GM12878 (cell line): ENCODE measurements at regions not wholly inside any gene's neighbourhood (a gene's known extent, or its start where the extent isn't known, plus 50 kb on each side); places are given as distances from the start of the nearest gene placed in this dataset.

ENCODE experiments used
- ATAC-seq: fragments of 200-7000 bp; cut with Tn5 transposase; 3 replicates; pipeline ENCODE4 v1.9.1; 2020; ENCODE audit warnings: mild to moderate bottlenecking, moderate library complexity
- BruUV-seq: library from RNA; stranded (reverse); fragments of 400-500 nt; replicated peaks from 2 replicates; lab custom pipeline; 2021; lab: Mats Ljungman, UMichigan
- CTCF ChIA-PET: fragments of 300-600 bp; sonication (Branson Sonifier 250); formaldehyde crosslinking; extraction: SDS; loops from one replicate; lab custom pipeline; 2021; ENCODE audit warnings: inconsistent platforms; lab: Yijun Ruan, JAX
- POLR2A ChIA-PET: fragments of 350-600 bp; formaldehyde crosslinking; extraction: SDS; loops from one replicate; lab custom pipeline; 2021; ENCODE audit warnings: inconsistent platforms; lab: Charles Lee
- RAD21 ChIA-PET: fragments of 300-600 bp; sonication (Branson Sonifier 250); formaldehyde crosslinking; loops from one replicate; lab custom pipeline; 2023; ENCODE audit warnings: antibody characterized with exemption; ENCODE audit not compliant: unreplicated experiment; lab: Charles Lee
- SMC1A ChIA-PET: fragments of 300-600 bp; sonication (Branson Sonifier 250); formaldehyde crosslinking; loops from one replicate; lab custom pipeline; 2023; ENCODE audit not compliant: unreplicated experiment, uncharacterized antibody; lab: Charles Lee
- DNase-seq: peaks from one replicate; pipeline ENCODE4 v3.0.0-alpha.2; 2011; ENCODE audit warnings: low read depth, low spot score
- FAIRE-seq: peaks from 3 replicates; lab custom pipeline; 2011; peaks lifted over from hg19 to GRCh38; lab: Jason Lieb, UNC
- H2AFZ ChIP-seq: 2 replicates; pipeline ENCODE4 v1.6.0; 2011; ENCODE audit warnings: low read depth, low read length, control low read depth; ENCODE audit not compliant: control insufficient read depth
- H3K27ac ChIP-seq: 2 replicates; pipeline ENCODE4 v1.5.1; 2011; ENCODE audit warnings: control low read depth; ENCODE audit not compliant: control insufficient read depth, insufficient read depth
- H3K27me3 ChIP-seq, 2 experiments: replicated peaks in 1 of 2; 2 replicates each; pipeline versions ENCODE4 v1.6.0 to v1.6.1; 2011; ENCODE audit warnings: low read length in 1 of 2; ENCODE audit not compliant: control insufficient read depth in 2 of 2, insufficient read depth in 2 of 2
- H3K36me3 ChIP-seq, 2 experiments: 2 replicates each; pipeline ENCODE4 v1.5.1; 2011; ENCODE audit warnings: low read length in 1 of 2; ENCODE audit not compliant: control insufficient read depth in 2 of 2, insufficient read depth in 2 of 2
- H3K4me1 ChIP-seq: 2 replicates; pipeline ENCODE4 v1.6.1; 2011; ENCODE audit warnings: mild to moderate bottlenecking, low read length, moderate library complexity, mixed read lengths; ENCODE audit not compliant: control insufficient read depth, insufficient read depth
- H3K4me2 ChIP-seq: 2 replicates; pipeline ENCODE4 v1.6.0; 2011; ENCODE audit warnings: control low read depth; ENCODE audit not compliant: control insufficient read depth, insufficient read depth
- H3K4me3 ChIP-seq: fragments of 200-600 bp; sonication (generic); 2 replicates; pipeline ENCODE4 v1.5.1; 2016
- H3K79me2 ChIP-seq: 2 replicates; pipeline ENCODE4 v1.6.0; 2011; ENCODE audit warnings: low read length; ENCODE audit not compliant: control insufficient read depth, insufficient read depth
- H3K9ac ChIP-seq: 2 replicates; pipeline ENCODE4 v1.8.0; 2011; ENCODE audit warnings: low read length, control low read depth, mixed read lengths; ENCODE audit not compliant: control insufficient read depth, insufficient read depth
- H3K9me3 ChIP-seq: replicated peaks from 3 replicates; pipeline ENCODE4 v1.5.1; 2011; ENCODE audit warnings: mild to moderate bottlenecking, low read length; ENCODE audit not compliant: control insufficient read depth, insufficient read depth
- H4K20me1 ChIP-seq: 2 replicates; pipeline ENCODE4 v1.6.0; 2011; ENCODE audit not compliant: control insufficient read depth, insufficient read depth
- CREB1 ChIP-seq: IDR thresholded peaks from 2 replicates; pipeline ENCODE4 v1.6.1; 2012; ENCODE audit warnings: low read depth, mild to moderate bottlenecking, inconsistent platforms
- SRF ChIP-seq, 2 experiments: IDR thresholded peaks; 2 replicates each; pipeline ENCODE4 v1.6.1; 2011; ENCODE audit warnings: low read depth in 2 of 2, low read length in 2 of 2, mild to moderate bottlenecking in 1 of 2, moderate library complexity in 1 of 2
- ZNF207 ChIP-seq: fragments of 450-650 bp; IDR thresholded peaks from 2 replicates; pipeline ENCODE4 v1.6.1; 2014; ENCODE audit warnings: antibody characterized with exemption, mild to moderate bottlenecking, borderline replicate concordance
- ZNF384 ChIP-seq: IDR thresholded peaks from 2 replicates; pipeline ENCODE4 v1.6.1; 2012; ENCODE audit warnings: low read depth, mild to moderate bottlenecking, low read length, improper control_type of control experiment, borderline replicate concordance
- WGBS: methylation state at CpG from one replicate; pipeline ENCODE4 v1.1.6; 2016; ENCODE audit warnings: low lambda C conversion rate; ENCODE audit not compliant: insufficient replicate concordance, insufficient coverage; ENCODE audit errors: missing lambda C conversion rate; 5-methylcytosine and 5-hydroxymethylcytosine counted together
- in situ Hi-C: fragments of 300-500 bp; cut with MboI; formaldehyde crosslinking; loops from 9 replicates; pipeline ENCODE4 v1.14.3; 2018; ENCODE audit warnings: mixed read lengths
- intact Hi-C: fragments of 100-400 bp; cut with micrococcal nuclease; formaldehyde crosslinking; loops from one replicate; pipeline ENCODE4 v1.14.2; 2022; ENCODE audit not compliant: unreplicated experiment
- TF ChIP-seq, protein P1 (sequence below): IDR thresholded peaks from 2 replicates; pipeline ENCODE4 v1.6.1; 2011; ENCODE audit warnings: borderline replicate concordance, low read depth, mild to moderate bottlenecking, moderate library complexity, mixed read lengths, low read length; ENCODE audit not compliant: insufficient read depth; ENCODE audit errors: extremely low read length
- TF ChIP-seq, protein P2 (sequence below): fragments of 450-650 bp; conservative IDR thresholded peaks from 2 replicates; pipeline ENCODE4 v1.6.1; 2017; ENCODE audit warnings: mild to moderate bottlenecking, moderate library complexity
- TF ChIP-seq, protein P3 (sequence below): fragments of 450-650 bp; IDR thresholded peaks from 2 replicates; pipeline ENCODE4 v1.6.1; 2018; ENCODE audit warnings: mild to moderate bottlenecking, low read depth, moderate library complexity; ENCODE audit not compliant: partially characterized antibody
- TF ChIP-seq, protein P4 (sequence below): IDR thresholded peaks from 2 replicates; pipeline ENCODE4 v1.6.1; 2011; ENCODE audit warnings: borderline replicate concordance, low read depth, mild to moderate bottlenecking, moderate library complexity, low read length; ENCODE audit not compliant: insufficient read depth, poor library complexity, severe bottlenecking

DNA sequence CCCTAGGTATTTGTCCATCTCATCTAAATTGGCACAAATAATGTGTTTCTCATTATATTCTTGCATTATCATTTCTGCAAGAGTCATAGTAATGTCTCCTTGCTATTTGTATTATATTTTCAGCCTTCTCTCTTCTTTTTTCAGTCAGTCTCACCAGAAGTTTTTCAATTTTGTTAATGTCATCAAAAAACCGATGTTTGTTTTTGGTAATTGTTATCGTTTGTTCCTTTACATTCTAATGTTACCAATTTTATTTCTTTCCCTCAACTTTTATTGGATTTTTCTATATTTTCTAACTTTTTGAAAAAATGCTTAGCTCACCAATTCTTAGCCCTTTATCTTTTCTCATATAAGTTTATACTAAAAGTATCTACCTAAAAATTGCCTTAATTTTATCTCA lies 82.2 kb upstream of the NRSN1 start:
- no peak overlapping the region for H3K9ac ChIP-seq
- no peaks in the 10 kb centered on the region for H3K9me3 ChIP-seq
- no peak overlapping the region for H3K4me2 ChIP-seq
- H3K27ac ChIP-seq = no peak overlapping the region
- no peaks in the 10 kb centered on the region for H3K79me2 ChIP-seq
- no peaks in the 10 kb centered on the region for H3K36me3 ChIP-seq
- SMC1A ChIA-PET = no interaction called here
- in situ Hi-C loops = no loop called here
- CTCF ChIA-PET = no interaction called here
- no peaks in the 10 kb centered on the region for H3K27me3 ChIP-seq
- no peak for FAIRE-seq
- no peak for ATAC-seq
- no peak overlapping the region for H2AFZ ChIP-seq
- TF ChIP-seq, protein P1, sequence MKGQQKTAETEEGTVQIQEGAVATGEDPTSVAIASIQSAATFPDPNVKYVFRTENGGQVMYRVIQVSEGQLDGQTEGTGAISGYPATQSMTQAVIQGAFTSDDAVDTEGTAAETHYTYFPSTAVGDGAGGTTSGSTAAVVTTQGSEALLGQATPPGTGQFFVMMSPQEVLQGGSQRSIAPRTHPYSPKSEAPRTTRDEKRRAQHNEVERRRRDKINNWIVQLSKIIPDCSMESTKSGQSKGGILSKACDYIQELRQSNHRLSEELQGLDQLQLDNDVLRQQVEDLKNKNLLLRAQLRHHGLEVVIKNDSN = no peak
- TF ChIP-seq, protein P2, sequence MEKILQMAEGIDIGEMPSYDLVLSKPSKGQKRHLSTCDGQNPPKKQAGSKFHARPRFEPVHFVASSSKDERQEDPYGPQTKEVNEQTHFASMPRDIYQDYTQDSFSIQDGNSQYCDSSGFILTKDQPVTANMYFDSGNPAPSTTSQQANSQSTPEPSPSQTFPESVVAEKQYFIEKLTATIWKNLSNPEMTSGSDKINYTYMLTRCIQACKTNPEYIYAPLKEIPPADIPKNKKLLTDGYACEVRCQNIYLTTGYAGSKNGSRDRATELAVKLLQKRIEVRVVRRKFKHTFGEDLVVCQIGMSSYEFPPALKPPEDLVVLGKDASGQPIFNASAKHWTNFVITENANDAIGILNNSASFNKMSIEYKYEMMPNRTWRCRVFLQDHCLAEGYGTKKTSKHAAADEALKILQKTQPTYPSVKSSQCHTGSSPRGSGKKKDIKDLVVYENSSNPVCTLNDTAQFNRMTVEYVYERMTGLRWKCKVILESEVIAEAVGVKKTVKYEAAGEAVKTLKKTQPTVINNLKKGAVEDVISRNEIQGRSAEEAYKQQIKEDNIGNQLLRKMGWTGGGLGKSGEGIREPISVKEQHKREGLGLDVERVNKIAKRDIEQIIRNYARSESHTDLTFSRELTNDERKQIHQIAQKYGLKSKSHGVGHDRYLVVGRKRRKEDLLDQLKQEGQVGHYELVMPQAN = no peak
- TF ChIP-seq ZNF384 = no peak
- TF ChIP-seq, protein P3, sequence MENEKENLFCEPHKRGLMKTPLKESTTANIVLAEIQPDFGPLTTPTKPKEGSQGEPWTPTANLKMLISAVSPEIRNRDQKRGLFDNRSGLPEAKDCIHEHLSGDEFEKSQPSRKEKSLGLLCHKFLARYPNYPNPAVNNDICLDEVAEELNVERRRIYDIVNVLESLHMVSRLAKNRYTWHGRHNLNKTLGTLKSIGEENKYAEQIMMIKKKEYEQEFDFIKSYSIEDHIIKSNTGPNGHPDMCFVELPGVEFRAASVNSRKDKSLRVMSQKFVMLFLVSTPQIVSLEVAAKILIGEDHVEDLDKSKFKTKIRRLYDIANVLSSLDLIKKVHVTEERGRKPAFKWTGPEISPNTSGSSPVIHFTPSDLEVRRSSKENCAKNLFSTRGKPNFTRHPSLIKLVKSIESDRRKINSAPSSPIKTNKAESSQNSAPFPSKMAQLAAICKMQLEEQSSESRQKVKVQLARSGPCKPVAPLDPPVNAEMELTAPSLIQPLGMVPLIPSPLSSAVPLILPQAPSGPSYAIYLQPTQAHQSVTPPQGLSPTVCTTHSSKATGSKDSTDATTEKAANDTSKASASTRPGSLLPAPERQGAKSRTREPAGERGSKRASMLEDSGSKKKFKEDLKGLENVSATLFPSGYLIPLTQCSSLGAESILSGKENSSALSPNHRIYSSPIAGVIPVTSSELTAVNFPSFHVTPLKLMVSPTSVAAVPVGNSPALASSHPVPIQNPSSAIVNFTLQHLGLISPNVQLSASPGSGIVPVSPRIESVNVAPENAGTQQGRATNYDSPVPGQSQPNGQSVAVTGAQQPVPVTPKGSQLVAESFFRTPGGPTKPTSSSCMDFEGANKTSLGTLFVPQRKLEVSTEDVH = no peak
- TF ChIP-seq, protein P4, sequence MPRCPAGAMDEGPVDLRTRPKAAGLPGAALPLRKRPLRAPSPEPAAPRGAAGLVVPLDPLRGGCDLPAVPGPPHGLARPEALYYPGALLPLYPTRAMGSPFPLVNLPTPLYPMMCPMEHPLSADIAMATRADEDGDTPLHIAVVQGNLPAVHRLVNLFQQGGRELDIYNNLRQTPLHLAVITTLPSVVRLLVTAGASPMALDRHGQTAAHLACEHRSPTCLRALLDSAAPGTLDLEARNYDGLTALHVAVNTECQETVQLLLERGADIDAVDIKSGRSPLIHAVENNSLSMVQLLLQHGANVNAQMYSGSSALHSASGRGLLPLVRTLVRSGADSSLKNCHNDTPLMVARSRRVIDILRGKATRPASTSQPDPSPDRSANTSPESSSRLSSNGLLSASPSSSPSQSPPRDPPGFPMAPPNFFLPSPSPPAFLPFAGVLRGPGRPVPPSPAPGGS = no peak
- TF ChIP-seq CREB1 = no peak
- TF ChIP-seq SRF (IDR thresholded peaks at IDR 0.05; ENCODE audit: low read depth in 2 of 2, low read length in 2 of 2) = no peak
- no peak for TF ChIP-seq ZNF207
- no peaks in the 10 kb centered on the region for H3K4me1 ChIP-seq
- WGBS = 59% methylated on average over 2 of the region's 2 CpGs
- RAD21 ChIA-PET = no interaction called here
- no peaks in the 10 kb centered on the region for H4K20me1 ChIP-seq
- POLR2A ChIA-PET = no interaction called here
- intact Hi-C loops = no loop called here
- no peak overlapping the region for H3K4me3 ChIP-seq
- no peak for DNase-seq
- BruUV-seq = no TSS peak
